ENCODE measurements at regions not wholly inside any gene's neighbourhood (a gene's known extent, or its start where the extent isn't known, plus 50 kb on each side); places are given as distances from the start of the nearest gene placed in this dataset.

DNA sequence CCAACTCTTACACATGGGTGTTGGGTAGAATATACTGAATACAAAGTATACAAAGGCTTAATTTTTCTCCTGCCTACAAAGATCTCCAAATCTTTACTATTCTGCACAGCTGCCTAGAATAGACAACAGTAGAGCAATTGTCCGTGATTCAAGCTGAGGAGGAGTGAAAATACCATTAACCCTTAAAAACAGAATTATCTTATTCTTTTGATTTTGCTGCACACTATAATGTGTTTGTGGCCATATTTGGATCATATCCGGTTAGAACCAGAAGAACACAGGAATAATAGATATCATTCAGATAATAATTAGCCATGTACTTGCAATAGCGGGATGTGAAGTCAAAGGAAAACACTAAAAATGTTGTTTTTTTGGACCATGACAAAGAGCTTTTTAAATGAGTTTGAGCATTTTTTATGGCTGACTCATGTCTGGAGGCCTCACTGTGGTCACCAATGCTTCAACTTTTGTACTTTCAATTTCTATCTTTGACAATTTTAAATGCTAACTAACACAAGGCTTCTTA lies 197.6 kb upstream of the FOXD3 start:
- no peak for DNase-seq

DNA sequence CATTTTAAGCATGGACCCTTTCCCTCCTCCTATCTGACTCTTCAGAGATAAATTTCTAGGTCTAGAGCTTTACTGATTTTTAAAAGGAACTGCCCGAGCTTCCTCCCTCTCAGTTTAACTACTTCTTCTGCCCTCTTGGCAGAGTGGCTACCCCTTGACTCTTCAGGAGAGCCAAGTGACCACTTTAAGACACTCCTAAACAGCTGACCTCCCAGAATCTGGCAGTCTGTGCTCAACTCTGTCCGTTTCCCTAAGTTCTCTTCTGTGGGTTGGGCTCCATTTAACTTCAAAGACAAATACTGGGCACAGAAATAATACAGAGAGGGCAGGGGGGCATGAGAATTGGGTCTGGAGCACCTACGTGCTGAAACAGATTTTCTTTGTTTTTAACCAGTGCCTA lies 196.3 kb upstream of the FOXD3 start:
- no peak for DNase-seq

DNA sequence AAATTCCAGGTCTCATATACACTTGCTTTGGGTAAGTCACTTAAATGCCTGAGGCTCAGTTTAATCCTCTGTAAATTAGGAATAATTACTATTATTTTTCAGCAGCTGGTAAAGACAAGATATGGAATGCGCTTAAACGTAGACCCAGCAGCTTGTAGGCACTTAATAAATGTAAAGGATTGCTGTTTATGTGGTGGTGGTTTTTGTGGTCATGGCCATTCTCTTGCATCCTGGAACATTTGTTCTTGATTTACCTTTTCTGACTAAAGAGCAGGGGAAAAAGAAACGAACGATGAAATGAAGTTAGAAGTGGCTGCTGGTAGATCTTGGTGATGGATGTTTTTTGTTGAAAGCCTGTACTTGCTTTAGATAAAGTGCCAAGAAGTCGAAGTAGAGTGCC lies 195.0 kb upstream of the FOXD3 start:
- no peak for DNase-seq

DNA sequence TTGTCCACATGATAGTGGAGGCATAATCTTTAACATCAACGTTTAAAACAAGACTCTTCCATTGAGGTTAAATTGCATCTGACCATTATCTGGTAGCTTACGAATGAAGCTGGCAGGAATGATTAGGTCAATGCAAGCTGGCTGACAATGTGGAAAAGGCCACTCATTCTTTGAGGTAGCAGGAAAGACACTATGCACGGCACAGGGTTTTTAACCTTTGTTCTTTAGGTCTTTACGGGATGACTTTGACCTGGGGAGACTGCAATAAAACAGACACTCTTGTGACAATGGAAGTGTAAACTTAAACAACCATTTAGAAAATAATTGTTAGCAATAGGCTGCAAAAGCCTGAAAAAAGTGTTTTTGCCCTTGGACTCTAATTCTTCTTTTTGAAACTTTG lies 193.8 kb upstream of the FOXD3 start:
- DNase-seq, result no peak

DNA sequence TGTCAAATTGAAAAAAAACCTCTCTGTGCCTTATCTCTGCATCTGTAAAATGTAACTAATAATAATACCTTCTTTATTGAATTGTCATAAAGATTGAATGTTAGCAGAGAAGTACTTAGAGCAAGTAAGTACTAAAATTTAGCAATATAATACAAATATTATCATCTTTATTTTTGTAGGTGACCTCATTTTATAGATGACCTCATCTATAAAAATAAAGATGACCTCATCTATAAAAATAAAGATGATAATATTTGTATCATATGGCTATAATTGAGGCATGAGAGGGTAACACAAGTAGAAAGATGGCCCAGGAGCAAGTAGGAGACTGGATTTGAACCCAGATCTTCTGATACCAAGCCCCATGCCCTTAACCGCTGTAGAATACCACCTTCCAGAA lies 193.2 kb upstream of the FOXD3 start:
- no peak for DNase-seq

DNA sequence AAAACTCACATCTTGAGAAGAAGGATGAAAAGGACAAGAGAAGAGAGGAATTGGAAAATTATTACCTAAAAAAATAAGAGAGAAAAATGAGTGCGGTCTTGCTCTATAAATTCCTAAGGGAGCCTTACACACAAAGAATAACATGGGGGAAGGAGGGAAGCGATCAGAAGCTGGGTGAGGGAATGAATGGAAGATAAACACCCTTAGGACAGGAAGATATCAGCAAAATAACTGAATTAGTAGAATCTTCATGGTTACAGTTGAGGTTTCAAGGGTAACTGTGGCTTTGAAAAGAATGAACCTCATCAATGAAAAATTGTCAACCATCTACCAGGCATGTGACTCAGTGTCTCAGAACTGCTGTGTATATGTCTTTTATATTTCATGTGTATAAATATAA lies 192.5 kb upstream of the FOXD3 start:
- DNase-seq, result no peak

DNA sequence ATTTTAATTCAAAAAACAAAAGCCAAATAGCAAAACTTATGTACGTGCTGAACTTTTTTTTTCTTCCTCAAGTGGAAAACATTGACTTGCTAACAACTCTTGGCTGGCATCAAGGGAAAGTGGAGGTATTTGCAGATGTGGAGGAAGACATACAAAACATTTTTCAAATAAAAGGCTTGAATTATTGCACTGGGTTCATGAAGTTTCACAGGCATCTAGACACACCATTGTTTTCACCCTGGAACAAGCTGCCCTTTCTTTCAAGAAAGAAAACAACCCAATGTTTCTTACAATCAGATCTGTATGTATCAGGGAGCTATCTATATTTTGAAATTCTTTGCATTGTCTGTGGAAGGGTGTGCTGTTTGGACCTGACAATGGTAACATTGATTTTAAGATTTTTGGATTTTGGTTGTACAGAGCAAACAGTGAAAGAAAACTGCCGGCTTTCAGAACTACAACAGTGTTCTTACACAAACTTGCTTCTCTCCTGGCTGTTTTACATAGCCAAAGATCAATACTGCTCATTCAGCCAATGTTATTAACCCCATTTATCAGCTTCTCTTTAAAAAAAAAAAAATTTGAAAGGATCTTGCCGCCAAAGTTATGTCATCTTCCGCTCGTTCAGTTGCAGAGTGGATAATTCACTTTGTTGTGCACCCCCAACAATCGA lies 187.7 kb upstream of the FOXD3 start:
- DNase-seq, result no peak

DNA sequence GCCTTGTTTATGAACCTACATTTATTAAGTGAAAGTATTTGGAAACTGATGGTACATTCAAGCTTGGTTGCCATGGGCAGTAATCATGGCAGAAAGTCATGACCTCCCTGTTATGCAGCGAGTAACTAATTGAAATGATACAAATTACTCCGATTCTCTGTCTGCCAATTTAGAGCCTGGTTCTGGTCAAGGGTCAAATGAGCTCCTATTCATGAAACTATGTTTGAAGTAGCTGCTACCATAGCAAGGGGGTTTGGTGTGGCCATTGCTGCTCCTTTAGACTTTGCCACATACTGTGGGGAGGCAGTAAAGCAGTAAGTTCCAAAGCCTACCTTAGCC lies 187.2 kb upstream of the FOXD3 start:
- DNase-seq, result no peak

DNA sequence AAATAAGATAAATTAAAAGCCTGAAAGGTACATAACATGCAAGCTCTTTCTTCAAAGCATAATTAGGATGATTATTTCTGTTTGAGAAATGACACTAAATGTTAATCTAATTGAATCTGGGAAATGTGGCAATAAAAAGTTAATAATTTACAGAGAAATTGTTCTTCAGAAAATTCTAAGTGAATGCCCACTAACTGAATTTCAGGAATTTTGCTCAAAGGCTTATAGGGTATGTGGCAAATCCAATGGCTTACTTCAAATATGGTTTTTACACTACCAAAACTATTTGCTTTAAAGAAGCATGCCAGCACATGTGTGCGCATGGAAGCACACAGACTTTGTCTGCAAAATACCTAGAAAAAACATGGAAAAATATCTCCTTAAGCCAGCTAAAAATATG lies 186.6 kb upstream of the FOXD3 start:
- no peak for DNase-seq

DNA sequence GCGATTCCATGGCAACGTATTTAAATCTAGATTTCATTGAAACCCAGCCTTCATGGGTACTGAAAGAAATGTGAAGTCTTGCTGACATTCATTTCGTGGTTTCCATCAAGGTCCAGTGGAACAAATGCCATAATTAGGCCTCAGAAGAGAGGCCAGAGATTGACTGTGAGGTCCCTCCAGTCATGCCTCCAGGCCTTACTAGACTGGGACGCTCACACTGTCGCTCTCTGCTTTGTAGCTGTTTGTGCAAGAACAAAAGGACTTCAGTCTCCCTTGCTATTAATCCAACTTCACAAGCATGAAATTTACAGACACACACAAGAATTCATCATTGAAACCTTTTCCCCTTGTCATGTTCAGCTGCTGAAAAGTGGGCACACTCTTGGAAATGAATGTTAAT lies 180.4 kb upstream of the FOXD3 start:
- DNase-seq, result no peak

DNA sequence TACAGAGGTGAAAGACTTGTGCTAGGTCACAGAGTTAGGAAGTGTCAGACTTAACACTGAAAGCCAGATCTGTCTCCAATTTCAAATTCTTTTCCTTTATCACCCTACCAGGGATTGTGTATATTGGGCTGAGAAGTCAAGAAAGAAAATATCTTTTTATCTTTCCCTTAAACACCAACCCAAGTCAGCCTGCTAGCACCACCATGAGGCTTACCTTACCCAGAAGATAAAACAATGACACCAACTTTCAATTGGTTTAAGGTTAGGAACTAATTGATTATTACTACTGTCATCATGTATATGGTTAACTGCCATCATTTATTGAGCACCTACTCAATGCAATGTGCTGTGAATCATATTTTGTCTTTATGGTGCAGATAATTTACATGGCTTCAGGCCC lies 178.9 kb upstream of the FOXD3 start:
- DNase-seq, result no peak

DNA sequence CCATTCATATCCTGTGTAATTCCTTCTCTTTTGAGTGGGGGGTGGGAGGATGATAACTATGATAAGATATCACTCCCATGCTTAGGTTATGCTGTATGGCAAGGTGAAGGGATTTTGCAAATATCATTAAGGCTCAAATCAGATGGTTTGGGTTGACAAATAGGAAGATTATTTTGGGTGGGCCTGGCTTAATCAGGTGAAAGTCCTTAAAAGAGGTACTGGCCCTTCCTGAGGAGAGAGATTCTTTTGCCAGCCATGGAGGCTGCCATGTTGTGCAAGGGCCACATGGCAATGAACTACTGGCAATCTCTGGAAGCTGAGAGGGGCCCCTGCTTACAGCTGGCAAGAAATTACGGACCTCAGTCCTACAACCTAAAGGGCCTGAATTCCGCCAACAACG lies 174.6 kb upstream of the FOXD3 start:
- DNase-seq, result no peak

DNA sequence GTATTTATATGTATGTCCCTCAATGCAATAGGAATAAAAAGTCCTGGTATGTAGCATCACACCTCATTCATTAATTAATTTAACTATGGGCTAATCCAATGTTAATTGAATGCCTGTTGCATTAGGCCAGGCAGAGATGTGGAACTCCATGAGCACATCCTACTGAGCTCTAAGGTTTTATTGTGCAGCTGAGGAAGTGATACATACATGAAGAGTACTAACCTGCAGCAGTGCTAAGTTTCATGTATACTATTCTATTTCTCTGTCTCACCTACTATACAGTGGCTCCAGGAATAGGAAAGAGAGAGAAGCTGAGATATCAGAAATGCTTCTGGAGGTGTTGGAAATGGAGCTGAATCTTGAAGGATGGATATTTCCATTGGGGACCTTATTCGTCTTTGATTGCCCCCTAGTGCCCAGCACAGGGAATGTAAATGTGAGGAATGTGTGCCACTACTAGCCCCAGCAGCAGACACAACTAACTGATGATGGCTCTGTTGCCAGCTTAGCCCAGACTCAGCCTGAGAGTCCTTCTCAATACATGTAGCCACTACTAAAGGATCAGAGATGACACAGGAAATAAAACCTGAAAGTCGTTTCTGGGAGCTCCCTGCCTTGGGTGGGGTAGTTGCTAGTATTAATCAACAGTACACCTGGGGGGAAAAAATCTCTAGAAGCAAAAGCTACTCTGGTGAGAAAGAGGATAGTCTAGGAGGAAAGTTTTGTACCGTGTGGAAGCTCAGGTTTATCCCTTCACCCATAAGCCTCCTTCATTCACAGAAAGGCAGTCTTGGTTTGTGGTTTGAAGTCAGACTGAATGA lies 173.3 kb upstream of the FOXD3 start:
- no peak for DNase-seq

DNA sequence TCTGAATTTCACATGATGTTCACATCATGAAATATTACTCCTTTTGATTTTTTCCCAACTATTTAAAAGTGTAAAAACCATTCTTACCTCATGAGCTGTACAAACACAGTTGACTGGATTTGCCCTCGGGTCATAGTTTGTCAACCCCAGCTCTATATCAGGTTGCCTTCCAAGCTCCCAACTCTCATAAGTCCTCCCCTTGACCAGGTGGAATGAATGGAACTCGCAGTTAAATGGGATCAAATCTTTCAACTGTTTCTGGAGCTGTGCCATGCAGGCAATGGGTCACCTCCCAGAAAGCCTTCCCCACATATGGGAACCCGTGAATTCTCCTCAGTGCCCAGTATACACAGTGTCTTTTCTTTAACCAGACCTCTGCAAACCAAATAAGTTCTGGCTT lies 169.8 kb upstream of the FOXD3 start:
- no peak for DNase-seq

DNA sequence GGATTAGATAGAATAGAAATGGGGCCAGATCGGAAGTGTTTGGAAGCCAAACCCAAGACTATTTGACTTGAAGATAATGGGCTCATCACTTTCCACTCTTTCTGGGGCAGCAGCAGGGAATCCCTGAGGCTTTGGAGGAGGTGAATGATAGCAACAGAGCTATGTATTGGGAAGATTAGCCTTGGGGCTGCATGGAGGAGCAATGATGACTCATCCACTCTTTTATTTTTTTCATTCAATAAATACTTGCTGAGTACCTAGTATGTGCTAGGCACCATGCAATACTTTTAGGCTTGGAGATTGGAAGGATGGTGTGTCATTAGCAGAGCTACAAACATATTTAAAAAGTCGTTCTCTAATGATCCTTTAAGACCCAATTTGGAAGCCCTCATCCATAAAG lies 166.9 kb upstream of the FOXD3 start:
- DNase-seq, result no peak

DNA sequence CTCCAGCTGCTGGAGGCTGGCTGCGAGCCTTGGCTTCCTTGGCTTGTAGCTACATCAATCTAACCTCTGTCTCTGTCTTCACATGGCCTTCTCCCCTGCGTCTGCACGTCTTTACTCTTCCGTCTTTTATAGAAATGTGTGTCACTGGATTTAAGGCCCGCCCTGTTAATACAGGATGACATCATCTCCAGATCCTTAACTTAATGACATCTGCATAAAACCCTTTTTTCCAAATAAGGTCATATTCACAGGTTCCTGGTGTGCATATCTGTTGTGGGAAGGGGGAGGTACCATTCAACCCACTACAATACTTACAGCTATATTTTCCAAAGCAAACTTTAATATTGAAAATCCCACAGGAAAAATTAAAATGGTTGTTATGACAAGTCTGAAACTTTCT lies 165.3 kb upstream of the FOXD3 start:
- no peak for DNase-seq

DNA sequence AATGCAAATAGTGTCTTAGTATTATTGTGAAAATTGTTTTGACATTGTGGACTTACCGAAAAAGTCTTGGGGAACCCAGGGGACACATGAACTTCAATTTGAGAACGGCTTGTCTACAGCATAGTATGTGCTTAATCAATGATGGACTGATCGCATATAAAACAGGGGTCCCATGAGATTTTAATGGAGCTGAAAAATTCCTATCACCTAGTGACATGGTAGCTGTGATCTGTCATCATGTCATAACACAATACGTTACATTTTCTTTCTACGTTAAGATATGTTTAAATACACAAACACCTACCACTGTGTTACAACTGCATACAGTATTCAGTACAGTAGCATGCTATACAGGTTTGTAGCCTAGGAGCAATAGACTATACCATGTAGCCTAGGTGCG lies 153.3 kb upstream of the FOXD3 start:
- no peak for DNase-seq

DNA sequence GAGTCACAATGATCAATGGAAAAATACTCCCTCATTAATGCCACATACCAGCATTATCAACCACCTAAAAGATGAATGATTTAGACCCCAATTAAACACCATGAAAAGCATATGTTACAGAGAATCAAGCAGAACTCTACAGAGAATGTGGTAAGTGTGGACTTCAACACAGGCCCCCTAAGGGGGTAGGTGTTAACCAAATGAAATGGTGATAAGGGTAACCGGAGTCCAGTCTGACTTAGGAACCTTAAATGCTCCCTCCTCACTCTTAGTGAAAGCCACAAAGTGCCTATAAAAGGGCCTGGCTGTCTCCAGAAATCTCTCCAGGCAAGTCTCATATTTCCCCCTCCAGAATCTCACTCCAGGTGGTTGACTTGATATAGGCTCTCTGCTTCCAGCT lies 149.2 kb upstream of the FOXD3 start:
- no peak for DNase-seq

DNA sequence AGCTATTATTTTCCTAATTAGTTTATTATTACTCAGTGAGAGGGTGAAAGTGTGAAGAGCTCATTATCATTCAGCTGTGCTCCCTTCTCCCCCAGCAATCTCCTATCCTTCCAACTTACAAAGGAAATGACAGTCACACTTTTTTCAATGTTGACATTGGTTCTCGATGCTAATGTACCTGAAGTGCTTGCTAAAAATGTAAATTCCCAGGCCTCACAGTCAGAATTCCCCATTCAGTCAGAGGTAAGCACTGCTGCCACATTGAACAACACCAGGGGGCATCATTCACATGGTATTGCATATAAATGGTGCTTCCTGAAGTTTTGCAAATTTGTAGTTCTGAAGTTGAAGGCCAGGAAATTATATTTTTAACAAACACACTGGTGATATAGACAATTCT lies 132.7 kb upstream of the FOXD3 start:
- no peak for DNase-seq

DNA sequence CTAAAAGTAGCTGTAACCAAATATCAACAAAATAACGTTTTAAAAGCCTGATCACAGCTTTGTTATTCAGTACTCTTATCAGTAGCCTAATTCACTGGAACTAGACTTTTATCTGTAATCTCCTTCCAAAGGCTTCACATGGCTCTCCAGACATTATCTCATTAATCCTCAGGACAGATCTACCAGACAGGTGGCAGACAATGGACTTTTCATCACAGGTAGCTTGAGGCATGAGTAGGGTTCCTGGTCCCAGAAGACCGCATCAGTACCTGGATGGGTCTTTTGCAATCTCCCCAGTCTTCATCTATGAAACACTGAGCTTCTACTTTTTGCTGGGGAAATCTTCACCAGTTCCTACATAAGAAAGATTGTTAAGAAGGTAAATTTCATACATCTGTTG lies 132.2 kb upstream of the FOXD3 start:
- no peak for DNase-seq

DNA sequence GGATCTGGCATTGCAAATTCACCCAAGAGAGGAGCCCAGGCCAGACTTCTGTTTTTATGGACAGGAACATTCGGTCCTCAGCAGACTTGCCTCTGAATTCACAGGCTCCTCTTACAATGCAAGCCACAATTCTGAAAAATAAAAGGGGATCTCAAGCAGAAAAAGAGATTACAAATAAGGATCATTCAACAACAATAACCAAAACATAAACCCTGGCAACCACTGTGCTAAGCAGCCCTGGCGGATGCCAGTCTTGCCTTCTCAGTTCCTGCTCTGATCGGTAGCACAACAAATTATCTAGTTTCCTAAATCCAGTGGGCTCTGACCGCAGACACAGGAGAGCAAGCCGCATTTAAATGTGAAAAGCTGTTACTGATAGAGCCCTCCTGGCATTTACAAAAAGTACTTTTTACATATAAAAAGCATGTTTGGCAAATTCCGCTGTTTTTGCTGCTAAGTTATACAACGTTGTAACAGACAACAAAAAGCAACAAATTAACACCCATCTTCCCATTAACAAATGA lies 123.4 kb upstream of the FOXD3 start:
- no peak for DNase-seq

DNA sequence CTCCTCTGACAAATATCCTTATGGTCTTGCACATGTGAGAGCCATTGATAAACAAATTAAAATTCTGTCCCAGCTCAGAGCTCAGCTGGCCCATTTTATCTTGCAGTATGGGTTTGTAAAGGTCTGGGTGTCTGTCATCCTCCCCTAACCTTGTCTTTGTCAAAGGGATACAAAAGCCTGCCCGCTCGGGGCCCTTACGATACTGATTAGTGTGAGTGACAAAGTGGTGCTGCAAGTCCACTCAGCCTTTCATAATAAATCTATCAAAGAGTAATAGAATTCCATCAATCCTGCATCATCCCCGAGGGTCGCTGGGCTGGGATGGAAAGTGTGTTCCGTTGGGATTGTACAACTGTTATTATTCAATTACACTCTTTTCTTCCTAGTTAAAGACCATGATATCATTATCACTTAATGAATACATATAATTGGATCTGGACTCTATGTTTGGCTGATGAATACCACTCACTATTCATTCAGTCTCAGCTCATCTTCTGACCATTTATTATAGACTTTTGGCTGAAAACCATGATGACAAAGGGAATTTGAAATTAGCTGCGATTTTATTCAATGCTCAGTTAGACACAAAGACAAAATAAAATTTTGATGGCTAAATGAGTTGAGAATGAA lies 122.5 kb upstream of the FOXD3 start:
- no peak for DNase-seq

DNA sequence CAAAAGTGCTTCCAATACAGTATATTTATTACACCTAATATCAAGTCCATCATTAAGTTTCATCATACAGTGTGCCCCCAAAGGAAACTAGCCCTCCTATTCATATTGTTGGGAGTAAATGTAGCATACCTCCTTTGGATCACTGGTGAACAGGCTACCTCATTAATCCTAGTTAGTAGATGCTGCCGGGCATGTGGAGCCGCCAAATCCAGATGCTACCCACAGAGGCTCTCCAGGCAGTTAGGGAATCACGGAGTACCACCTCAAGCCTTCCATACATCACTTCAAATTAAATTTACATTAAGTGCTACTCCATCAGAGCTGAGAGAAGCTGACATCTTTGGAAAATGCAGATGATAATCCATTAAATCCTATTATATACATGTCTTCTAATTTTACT lies 121.7 kb upstream of the FOXD3 start:
- DNase-seq, result no peak

DNA sequence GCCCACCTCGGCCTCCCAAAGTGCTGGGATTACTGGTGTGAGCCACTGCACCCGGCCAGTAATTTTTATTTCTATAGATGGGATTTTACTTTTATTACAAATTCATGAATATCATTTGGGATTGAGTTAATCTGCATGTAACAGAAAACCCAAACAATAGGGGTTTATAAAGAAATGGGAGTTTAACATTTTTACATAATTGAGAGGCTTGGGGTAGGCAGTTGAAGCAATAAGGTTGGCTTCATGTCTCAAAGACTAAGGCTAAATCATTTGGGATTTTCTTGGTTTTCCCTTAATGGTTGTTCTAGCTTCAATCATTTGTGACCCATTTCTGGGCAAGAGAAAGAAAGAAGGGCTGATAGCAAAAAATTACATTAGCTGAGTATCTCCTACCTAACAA lies 118.7 kb upstream of the FOXD3 start:
- DNase-seq, result no peak

Measured in hindlimb muscle (tissue), 1 donor.